ENCODE measurements at regions not wholly inside any gene's neighbourhood (a gene's known extent, or its start where the extent isn't known, plus 50 kb on each side); places are given as distances from the start of the nearest gene placed in this dataset.
A peak's percentile ranks its signal among the peaks of the same experiment; 100 is the strongest.

DNA sequence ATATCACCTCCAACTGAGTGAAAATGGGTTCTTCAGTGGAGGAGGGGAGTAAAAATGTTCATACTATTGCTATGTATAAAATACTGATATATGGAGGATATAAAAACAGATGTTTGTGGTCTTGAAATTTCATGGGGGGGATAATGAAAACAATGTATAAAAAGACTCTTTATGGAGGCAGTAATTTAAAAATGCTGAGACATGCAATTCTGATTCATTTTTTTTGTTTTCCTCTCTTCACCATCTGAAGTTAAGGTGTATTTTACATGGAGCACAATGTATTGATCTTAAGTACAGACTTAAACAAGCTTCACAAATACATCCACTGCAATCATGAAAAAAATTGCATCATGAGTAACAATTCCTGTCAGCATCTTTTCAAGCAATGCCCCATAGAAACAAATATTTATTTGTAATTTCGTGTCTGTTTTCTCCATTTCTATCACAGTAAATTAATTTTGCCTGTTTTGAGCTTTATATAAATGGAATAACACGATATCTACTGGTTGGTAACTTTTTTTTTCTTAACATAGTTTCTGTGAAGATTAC is 393.2 kb upstream of the ZNF804A start:
- no peak for ATAC-seq
- RAD21 ChIA-PET (ENCODE audit: low non-redundant PET in 1 of 2, low total read pairs in 2 of 2, uncharacterized antibody in 2 of 2, unreplicated experiment in 2 of 2) = no interaction called here

More for the DNA sequence above, 393.2 kb upstream of the ZNF804A start:
- no peaks in the 10 kb centered on the region for H4K20me1 ChIP-seq (ENCODE audit: insufficient read depth)
- no peak overlapping the region for H3K9ac ChIP-seq (ENCODE audit: low read length)
- no peaks in the 10 kb centered on the region for H3K9me3 ChIP-seq (ENCODE audit: control insufficient read depth in 1 of 2, insufficient read depth in 1 of 2, low read depth in 1 of 2, low read length in 2 of 2)
- H3K36me3 ChIP-seq (ENCODE audit: control insufficient read depth in 1 of 2, insufficient read depth in 2 of 2, low read length in 2 of 2) = no peaks in the 10 kb centered on the region
- H3K27ac ChIP-seq (ENCODE audit: low read depth, low read length) = no peak overlapping the region
- peak overlapping the region; percentile 36 for H2AFZ ChIP-seq (ENCODE audit: low read depth, low read length, poor library complexity, severe bottlenecking)
- no peak overlapping the region for H3K4me2 ChIP-seq (ENCODE audit: low read length)
- intact Hi-C loops (cut with micrococcal nuclease) = no loop called here
- POLR2A ChIA-PET = no interaction called here
- no peak overlapping the region for H3K4me3 ChIP-seq (replicated peaks in 1 of 2; ENCODE audit: low read depth in 1 of 2, low read length in 2 of 2)
- CTCF ChIA-PET = no interaction called here
- DNase-seq (ENCODE audit: low read depth, low spot score) = no peak
- H3K79me2 ChIP-seq (ENCODE audit: insufficient read depth, low read length) = no peaks in the 10 kb centered on the region
- H3K27me3 ChIP-seq (ENCODE audit: insufficient read depth, low read length) = no peaks in the 10 kb centered on the region
- no peaks in the 10 kb centered on the region for H3K9me2 ChIP-seq (ENCODE audit: insufficient read depth)
- TF ChIP-seq EGR1 (IDR thresholded peaks at IDR 0.05; ENCODE audit: low read depth) (no peak), POLR2AphosphoS5 (IDR thresholded peaks at IDR 0.05; ENCODE audit: low read depth, low read length) (no peak), ZFX (IDR thresholded peaks at IDR 0.05) (no peak), SP1 (IDR thresholded peaks at IDR 0.05; ENCODE audit: low read depth) (no peak), YY1 (IDR thresholded peaks at IDR 0.05; ENCODE audit: extremely low read depth, insufficient replicate concordance, low read depth, low read length) (no peak), CEBPB (IDR thresholded peaks at IDR 0.05; ENCODE audit: low read depth) (no peak), SRF (IDR thresholded peaks at IDR 0.05; ENCODE audit: low read depth) (no peak), POLR2A (IDR thresholded peaks at IDR 0.05; ENCODE audit: borderline replicate concordance, extremely low read depth, insufficient read depth, insufficient read length) (no peak), RAD21 (IDR thresholded peaks at IDR 0.05; ENCODE audit: low read depth) (no peak), CBX3 (IDR thresholded peaks at IDR 0.05; ENCODE audit: low read depth) (no peak), ZNF274 (IDR thresholded peaks at IDR 0.05; ENCODE audit: low read depth, low read length) (no peak), REST (IDR thresholded peaks at IDR 0.05; ENCODE audit: low read depth) (no peak), TCF7L2 (IDR thresholded peaks at IDR 0.05; ENCODE audit: borderline replicate concordance, extremely low read depth, insufficient read depth, insufficient read length) (no peak), JUND (IDR thresholded peaks at IDR 0.05) (no peak)
- TF ChIP-seq, protein P1, sequence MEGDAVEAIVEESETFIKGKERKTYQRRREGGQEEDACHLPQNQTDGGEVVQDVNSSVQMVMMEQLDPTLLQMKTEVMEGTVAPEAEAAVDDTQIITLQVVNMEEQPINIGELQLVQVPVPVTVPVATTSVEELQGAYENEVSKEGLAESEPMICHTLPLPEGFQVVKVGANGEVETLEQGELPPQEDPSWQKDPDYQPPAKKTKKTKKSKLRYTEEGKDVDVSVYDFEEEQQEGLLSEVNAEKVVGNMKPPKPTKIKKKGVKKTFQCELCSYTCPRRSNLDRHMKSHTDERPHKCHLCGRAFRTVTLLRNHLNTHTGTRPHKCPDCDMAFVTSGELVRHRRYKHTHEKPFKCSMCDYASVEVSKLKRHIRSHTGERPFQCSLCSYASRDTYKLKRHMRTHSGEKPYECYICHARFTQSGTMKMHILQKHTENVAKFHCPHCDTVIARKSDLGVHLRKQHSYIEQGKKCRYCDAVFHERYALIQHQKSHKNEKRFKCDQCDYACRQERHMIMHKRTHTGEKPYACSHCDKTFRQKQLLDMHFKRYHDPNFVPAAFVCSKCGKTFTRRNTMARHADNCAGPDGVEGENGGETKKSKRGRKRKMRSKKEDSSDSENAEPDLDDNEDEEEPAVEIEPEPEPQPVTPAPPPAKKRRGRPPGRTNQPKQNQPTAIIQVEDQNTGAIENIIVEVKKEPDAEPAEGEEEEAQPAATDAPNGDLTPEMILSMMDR (IDR thresholded peaks at IDR 0.05 in 2 of 3, conservative IDR thresholded peaks at IDR 0.05 in 1 of 3; ENCODE audit: borderline replicate concordance in 1 of 3, insufficient read depth in 1 of 3, low read depth in 2 of 3, low read length in 2 of 3) = no peak
- BruUV-seq (replicated peaks) = no TSS peak
- no peaks in the 10 kb centered on the region for H3K4me1 ChIP-seq (ENCODE audit: control insufficient read depth in 1 of 2, insufficient read depth in 2 of 2, low read length in 2 of 2)
